Large intestine (tissue), 3 donors: ENCODE measurements at regions not wholly inside any gene's neighbourhood (a gene's known extent, or its start where the extent isn't known, plus 50 kb on each side); places are given as distances from the start of the nearest gene placed in this dataset.

Experiments
- DNase-seq, 2 donors: peaks; one replicate each; pipeline versions ENCODE4 v3.0.0 to v3.0.0-alpha.2; 2013
- H3K27ac ChIP-seq: one replicate; pipeline ENCODE4 v1.5.1; 2013; ENCODE audit warnings: low read length
- H3K27me3 ChIP-seq: 2 replicates; pipeline ENCODE4 v1.6.1; 2013; ENCODE audit warnings: low read length; ENCODE audit not compliant: control insufficient read depth, insufficient read depth
- H3K36me3 ChIP-seq: 2 replicates; pipeline ENCODE4 v1.6.1; 2013; ENCODE audit warnings: low read length; ENCODE audit not compliant: control insufficient read depth, insufficient read depth
- H3K4me1 ChIP-seq: one replicate; pipeline ENCODE4 v1.6.1; 2013; ENCODE audit warnings: low read length; ENCODE audit not compliant: control insufficient read depth, insufficient read depth
- H3K4me3 ChIP-seq: one replicate; pipeline ENCODE4 v1.5.1; 2013; ENCODE audit warnings: low read length
- H3K9me3 ChIP-seq: one replicate; pipeline ENCODE4 v1.6.1; 2013; ENCODE audit warnings: mild to moderate bottlenecking, low read depth, low read length, moderate library complexity; ENCODE audit not compliant: control insufficient read depth
- WGBS: methylation state at CpG from one replicate; pipeline ENCODE4 v1.1.5; 2013; ENCODE audit warnings: low lambda C conversion rate; ENCODE audit not compliant: insufficient coverage; 5-methylcytosine and 5-hydroxymethylcytosine counted together

GRCh38 chr3:83882701-83883100, 1076.1 kb upstream of the CADM2 start:
- Histone ChIP-seq H3K4me1 (no peaks in the 10 kb centered on the region), H3K36me3 (no peaks in the 10 kb centered on the region), H3K27me3 (no peaks in the 10 kb centered on the region), H3K9me3 (no peaks in the 10 kb centered on the region), H3K4me3 (no peak overlapping the region), H3K27ac (no peak overlapping the region)
- 100% methylated on average over 2 of the region's 2 CpGs for WGBS
- DNase-seq = no peak

- no CpG with 5 or more reads among the region's 1 CpG for WGBS
- H3K27ac ChIP-seq = no peak overlapping the region
- no peaks in the 10 kb centered on the region for H3K4me1 ChIP-seq
- no peak for DNase-seq
- H3K4me3 ChIP-seq = no peak overlapping the region
- H3K9me3 ChIP-seq = no peaks in the 10 kb centered on the region
- no peaks in the 10 kb centered on the region for H3K36me3 ChIP-seq
- H3K27me3 ChIP-seq = no peaks in the 10 kb centered on the region
These were observed 1068.6 kb upstream of the CADM2 start for GRCh38 chr3:83890039-83890762.

GRCh38 chr3:83890763-83891135, 1068.0 kb upstream of the CADM2 start:
- Histone ChIP-seq H3K4me3 (no peak overlapping the region), H3K27ac (no peak overlapping the region), H3K36me3 (no peaks in the 10 kb centered on the region), H3K27me3 (no peaks in the 10 kb centered on the region), H3K4me1 (no peaks in the 10 kb centered on the region), H3K9me3 (no peaks in the 10 kb centered on the region)
- no CpG with 5 or more reads among the region's 2 CpGs for WGBS
- DNase-seq = no peak

GRCh38 chr3:83894223-83894622, 1064.6 kb upstream of the CADM2 start:
- no peaks in the 10 kb centered on the region for H3K27me3 ChIP-seq
- no peaks in the 10 kb centered on the region for H3K36me3 ChIP-seq
- H3K4me1 ChIP-seq = no peaks in the 10 kb centered on the region
- no peak overlapping the region for H3K4me3 ChIP-seq
- WGBS = 90% methylated on average over 2 of the region's 2 CpGs
- no peak for DNase-seq
- H3K9me3 ChIP-seq = no peaks in the 10 kb centered on the region
- no peak overlapping the region for H3K27ac ChIP-seq

GRCh38 chr3:83895892-83896291, 1062.9 kb upstream of the CADM2 start:
- Histone ChIP-seq H3K27me3 (no peaks in the 10 kb centered on the region), H3K4me1 (no peaks in the 10 kb centered on the region), H3K36me3 (no peaks in the 10 kb centered on the region), H3K4me3 (no peak overlapping the region), H3K9me3 (no peaks in the 10 kb centered on the region), H3K27ac (no peak overlapping the region)
- no peak for DNase-seq
- no CpG with 5 or more reads among the region's 1 CpG for WGBS

GRCh38 chr3:83902787-83903533, 1055.8 kb upstream of the CADM2 start:
- no peaks in the 10 kb centered on the region for H3K4me1 ChIP-seq
- H3K27ac ChIP-seq = no peak overlapping the region
- H3K27me3 ChIP-seq = no peaks in the 10 kb centered on the region
- 75% methylated on average over 2 of the region's 5 CpGs for WGBS
- H3K9me3 ChIP-seq = no peaks in the 10 kb centered on the region
- DNase-seq = no peak
- H3K4me3 ChIP-seq = no peak overlapping the region
- no peaks in the 10 kb centered on the region for H3K36me3 ChIP-seq

- 83% methylated on average over 1 of the region's 4 CpGs for WGBS
- H3K4me1 ChIP-seq = no peaks in the 10 kb centered on the region
- H3K4me3 ChIP-seq = no peak overlapping the region
- no peak overlapping the region for H3K27ac ChIP-seq
- H3K9me3 ChIP-seq = no peaks in the 10 kb centered on the region
- H3K27me3 ChIP-seq = no peaks in the 10 kb centered on the region
- H3K36me3 ChIP-seq = no peaks in the 10 kb centered on the region
- no peak for DNase-seq
These were observed 1045.4 kb upstream of the CADM2 start for GRCh38 chr3:83913381-83913780.

GRCh38 chr3:83926291-83926690, 1032.5 kb upstream of the CADM2 start:
- no peak for DNase-seq
- Histone ChIP-seq H3K4me1 (no peaks in the 10 kb centered on the region), H3K27ac (no peak overlapping the region), H3K36me3 (no peaks in the 10 kb centered on the region), H3K27me3 (no peaks in the 10 kb centered on the region), H3K9me3 (no peaks in the 10 kb centered on the region), H3K4me3 (no peak overlapping the region)
- no CpG with 5 or more reads among the region's 4 CpGs for WGBS

GRCh38 chr3:83928391-83928790, 1030.4 kb upstream of the CADM2 start:
- H3K36me3 ChIP-seq = no peaks in the 10 kb centered on the region
- H3K9me3 ChIP-seq = no peaks in the 10 kb centered on the region
- no peak overlapping the region for H3K4me3 ChIP-seq
- no peaks in the 10 kb centered on the region for H3K4me1 ChIP-seq
- H3K27me3 ChIP-seq = no peaks in the 10 kb centered on the region
- H3K27ac ChIP-seq = no peak overlapping the region
- DNase-seq = no peak
- no CpG with 5 or more reads among the region's 3 CpGs for WGBS

- no CpG with 5 or more reads among the region's 2 CpGs for WGBS
- Histone ChIP-seq H3K4me3 (no peak overlapping the region), H3K27ac (no peak overlapping the region), H3K4me1 (no peaks in the 10 kb centered on the region), H3K9me3 (no peaks in the 10 kb centered on the region), H3K27me3 (no peaks in the 10 kb centered on the region), H3K36me3 (no peaks in the 10 kb centered on the region)
- no peak for DNase-seq
These were observed 1029.9 kb upstream of the CADM2 start for GRCh38 chr3:83928903-83929302.
